ENCODE measurements at regions not wholly inside any gene's neighbourhood (a gene's known extent, or its start where the extent isn't known, plus 50 kb on each side); places are given as distances from the start of the nearest gene placed in this dataset.

DNA sequence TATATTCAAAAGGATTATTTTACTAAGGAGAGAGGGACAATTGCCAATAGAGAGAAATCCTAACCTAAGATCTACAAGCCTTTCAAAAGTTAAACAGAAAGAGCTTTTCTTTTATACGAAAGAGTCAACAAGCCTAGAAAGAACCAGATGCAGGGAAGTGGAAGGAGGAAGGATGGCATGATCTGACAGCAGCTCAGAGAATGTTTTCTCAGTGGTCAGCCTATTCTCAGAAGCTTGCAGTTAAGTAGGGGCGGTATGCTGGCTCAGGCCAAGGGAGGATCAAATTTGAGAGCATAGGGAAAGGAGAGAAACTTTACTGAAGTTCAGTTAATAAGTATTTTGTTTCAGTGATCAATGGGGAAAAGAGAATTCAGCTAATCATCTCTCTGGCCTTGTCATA, 88.0 kb upstream of the FTMT start:
- H3K36me3 ChIP-seq (replicated peaks in 1 of 2; ENCODE audit: control insufficient read depth in 1 of 2, insufficient read depth in 2 of 2, low read length in 1 of 2), result no peaks in the 10 kb centered on the region
- 0 out of 2 replicates have a peak overlapping the region, but pooled peaks have one; percentile 29 for H2AFZ ChIP-seq (ENCODE audit: low read depth)
- DNase-seq, result no peak
- no peaks in the 10 kb centered on the region for H3K79me2 ChIP-seq (ENCODE audit: insufficient read depth)
- 0 out of 2 replicates have a peak, but pooled peaks cover 4% of the 10 kb centered on the region for H3K9me2 ChIP-seq
- no peak overlapping the region for H3K9ac ChIP-seq
- POLR2A ChIA-PET, result no interaction called here
- 65% methylated on average over 2 of the region's 2 CpGs for WGBS (ENCODE audit: low lambda C conversion rate)
- H3K4me3 ChIP-seq (ENCODE audit: low read depth in 2 of 2, low read length in 1 of 2), result no peak overlapping the region
- no peaks in the 10 kb centered on the region for H3F3A ChIP-seq (replicated peaks; ENCODE audit: insufficient read depth)
- no peaks in the 10 kb centered on the region for H3K9me3 ChIP-seq
- H3K4me1 ChIP-seq (ENCODE audit: control insufficient read depth in 1 of 2, insufficient read depth in 2 of 2, low read depth in 1 of 2, low read length in 1 of 2), result peaks cover 0 to 2% of the 10 kb centered on the region in 2 experiments; a peak in 1 of 4 replicates
- H3K27ac ChIP-seq (ENCODE audit: low read depth in 2 of 2, low read length in 1 of 2), result no peak overlapping the region
- TF ChIP-seq FOXJ3 (CRISPR knock-in tag; IDR thresholded peaks at IDR 0.05), result no peak
- TF ChIP-seq, protein P1, sequence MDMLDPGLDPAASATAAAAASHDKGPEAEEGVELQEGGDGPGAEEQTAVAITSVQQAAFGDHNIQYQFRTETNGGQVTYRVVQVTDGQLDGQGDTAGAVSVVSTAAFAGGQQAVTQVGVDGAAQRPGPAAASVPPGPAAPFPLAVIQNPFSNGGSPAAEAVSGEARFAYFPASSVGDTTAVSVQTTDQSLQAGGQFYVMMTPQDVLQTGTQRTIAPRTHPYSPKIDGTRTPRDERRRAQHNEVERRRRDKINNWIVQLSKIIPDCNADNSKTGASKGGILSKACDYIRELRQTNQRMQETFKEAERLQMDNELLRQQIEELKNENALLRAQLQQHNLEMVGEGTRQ (IDR thresholded peaks at IDR 0.05; ENCODE audit: borderline replicate concordance, low read depth, low read length), result no peak
- no peak for TF ChIP-seq MEF2A (IDR thresholded peaks at IDR 0.05; ENCODE audit: borderline replicate concordance, low read depth)
- H3K4me2 ChIP-seq, result no peak overlapping the region
- H3K27me3 ChIP-seq (ENCODE audit: insufficient read depth), result no peaks in the 10 kb centered on the region
- CTCF ChIA-PET, result no interaction called here
- no peaks in the 10 kb centered on the region for H4K20me1 ChIP-seq (ENCODE audit: insufficient read depth)

DNA sequence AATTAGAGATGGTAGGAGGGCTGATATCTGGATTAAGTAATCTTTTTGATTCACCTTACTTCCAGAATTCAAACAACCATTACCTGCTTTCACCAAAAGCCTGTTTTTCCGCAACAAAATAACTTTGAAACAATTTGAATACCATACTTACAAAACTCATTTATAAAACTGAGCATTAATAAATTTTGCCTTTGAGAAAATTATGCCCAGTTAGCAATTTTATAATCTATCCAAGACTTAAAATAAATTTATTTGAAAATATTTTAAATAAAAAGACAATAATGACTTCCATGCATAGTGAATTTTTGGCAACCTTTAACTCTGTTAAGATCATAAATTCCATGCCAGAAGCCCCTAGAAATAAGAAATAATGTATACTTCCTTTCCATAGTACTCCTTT, 71.3 kb upstream of the FTMT start:
- no peaks in the 10 kb centered on the region for H3K9me3 ChIP-seq
- H4K20me1 ChIP-seq (ENCODE audit: insufficient read depth), result no peaks in the 10 kb centered on the region
- no peak overlapping the region for H2AFZ ChIP-seq (ENCODE audit: low read depth)
- H3K9ac ChIP-seq, result no peak overlapping the region
- no peaks in the 10 kb centered on the region for H3F3A ChIP-seq (replicated peaks; ENCODE audit: insufficient read depth)
- TF ChIP-seq CHD2 (IDR thresholded peaks at IDR 0.05; ENCODE audit: low read length, partially characterized antibody) (no peak), RFX5 (IDR thresholded peaks at IDR 0.05; ENCODE audit: low read length) (no peak), TAF1 (IDR thresholded peaks at IDR 0.05; ENCODE audit: borderline replicate concordance, low read depth, low read length) (no peak), JUND (IDR thresholded peaks at IDR 0.05) (no peak), EZH2phosphoT487 (IDR thresholded peaks at IDR 0.05; ENCODE audit: borderline replicate concordance, low read depth) (no peak), ELF1 (IDR thresholded peaks at IDR 0.05) (no peak), NFIC (IDR thresholded peaks at IDR 0.05; ENCODE audit: borderline replicate concordance) (no peak), EP300 (IDR thresholded peaks at IDR 0.05; ENCODE audit: borderline replicate concordance in 1 of 2, low read depth in 1 of 2, low read length in 1 of 2) (no peak), YY1 (IDR thresholded peaks at IDR 0.05; ENCODE audit: low read depth) (no peak), GATA2 (CRISPR knock-in tag; IDR thresholded peaks at IDR 0.05) (no peak), TCF12 (IDR thresholded peaks at IDR 0.05) (no peak), RCOR1 (IDR thresholded peaks at IDR 0.05; ENCODE audit: low read length) (no peak)
- TF ChIP-seq, protein P2, sequence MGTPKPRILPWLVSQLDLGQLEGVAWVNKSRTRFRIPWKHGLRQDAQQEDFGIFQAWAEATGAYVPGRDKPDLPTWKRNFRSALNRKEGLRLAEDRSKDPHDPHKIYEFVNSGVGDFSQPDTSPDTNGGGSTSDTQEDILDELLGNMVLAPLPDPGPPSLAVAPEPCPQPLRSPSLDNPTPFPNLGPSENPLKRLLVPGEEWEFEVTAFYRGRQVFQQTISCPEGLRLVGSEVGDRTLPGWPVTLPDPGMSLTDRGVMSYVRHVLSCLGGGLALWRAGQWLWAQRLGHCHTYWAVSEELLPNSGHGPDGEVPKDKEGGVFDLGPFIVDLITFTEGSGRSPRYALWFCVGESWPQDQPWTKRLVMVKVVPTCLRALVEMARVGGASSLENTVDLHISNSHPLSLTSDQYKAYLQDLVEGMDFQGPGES (IDR thresholded peaks at IDR 0.05; ENCODE audit: low read depth, low read length), result no peak
- TF ChIP-seq, protein P1 (IDR thresholded peaks at IDR 0.05; ENCODE audit: borderline replicate concordance, low read depth, low read length), result no peak
- no peak overlapping the region for H3K4me2 ChIP-seq
- DNase-seq, result no peak
- H3K79me2 ChIP-seq (ENCODE audit: insufficient read depth), result no peaks in the 10 kb centered on the region
- H3K27ac ChIP-seq (ENCODE audit: low read depth in 2 of 2, low read length in 1 of 2), result no peak overlapping the region
- POLR2A ChIA-PET, result no interaction called here
- H3K4me1 ChIP-seq (ENCODE audit: control insufficient read depth in 1 of 2, insufficient read depth in 2 of 2, low read depth in 1 of 2, low read length in 1 of 2), result no peaks in the 10 kb centered on the region; a peak in 1 of 4 replicates
- H3K9me2 ChIP-seq, result no peaks in the 10 kb centered on the region
- WGBS (ENCODE audit: low lambda C conversion rate), result 70% methylated on average over 1 of the region's 1 CpG
- H3K4me3 ChIP-seq (ENCODE audit: low read depth in 2 of 2, low read length in 1 of 2), result no peak overlapping the region
- CTCF ChIA-PET, result no interaction called here
- no peaks in the 10 kb centered on the region for H3K36me3 ChIP-seq (replicated peaks in 1 of 2; ENCODE audit: control insufficient read depth in 1 of 2, insufficient read depth in 2 of 2, low read length in 1 of 2)
- H3K27me3 ChIP-seq (ENCODE audit: insufficient read depth), result no peaks in the 10 kb centered on the region

Data from SK-N-SH (cell line).